ENCODE measurements at regions not wholly inside any gene's neighbourhood (a gene's known extent, or its start where the extent isn't known, plus 50 kb on each side); places are given as distances from the start of the nearest gene placed in this dataset.
"Not testable (repeated sequence)": the region's sequence is repeated elsewhere in the genome, so short reads cannot be mapped to it uniquely, and the experiment has no call there.

GRCh38 chr13:106088085-106088484, 447.4 kb downstream of the EFNB2 start:
- no peak for DNase-seq

DNA sequence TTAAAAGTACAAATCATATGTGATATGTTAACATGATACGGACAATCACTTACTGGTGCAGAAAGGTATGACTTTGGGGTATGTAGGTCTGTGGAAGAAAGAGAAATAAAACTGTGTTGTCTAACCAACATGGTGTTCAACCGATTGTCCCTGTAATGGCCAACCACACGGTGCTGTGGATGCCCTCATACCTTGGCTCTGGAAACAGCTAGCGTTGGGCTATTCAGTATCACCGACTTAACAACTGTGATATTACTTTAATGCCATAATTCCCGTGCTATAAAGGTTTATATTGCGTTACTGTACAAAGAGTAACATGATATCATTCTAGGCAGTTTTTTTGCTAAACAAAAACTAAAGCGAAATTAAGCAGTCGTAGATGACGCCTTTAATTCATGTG, 448.3 kb downstream of the EFNB2 start:
- DNase-seq: no peak

- DNase-seq: peak; percentile 63
Observed at GRCh38 chr13:106083620-106084350, 451.7 kb downstream of the EFNB2 start.

DNA sequence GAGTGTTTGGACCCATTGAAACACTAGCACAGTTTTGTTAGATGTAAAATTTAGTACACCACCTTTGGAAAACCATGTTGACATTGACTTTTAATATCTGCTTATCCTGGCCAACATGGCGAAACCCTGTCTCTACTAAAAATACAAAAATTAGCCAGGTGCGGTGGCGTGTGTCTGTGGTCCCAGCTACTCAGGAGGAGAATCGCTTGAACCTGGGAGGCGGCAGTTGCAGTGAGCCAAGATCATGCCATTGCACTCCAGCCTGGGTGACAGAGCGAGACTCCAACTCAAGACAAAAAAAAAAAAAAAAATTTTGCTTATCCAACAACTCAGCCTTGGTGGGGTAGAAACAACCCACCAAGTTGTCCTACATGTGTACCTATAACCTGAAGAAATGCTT, 454.2 kb downstream of the EFNB2 start:
- DNase-seq: not testable (repeated sequence)

DNA sequence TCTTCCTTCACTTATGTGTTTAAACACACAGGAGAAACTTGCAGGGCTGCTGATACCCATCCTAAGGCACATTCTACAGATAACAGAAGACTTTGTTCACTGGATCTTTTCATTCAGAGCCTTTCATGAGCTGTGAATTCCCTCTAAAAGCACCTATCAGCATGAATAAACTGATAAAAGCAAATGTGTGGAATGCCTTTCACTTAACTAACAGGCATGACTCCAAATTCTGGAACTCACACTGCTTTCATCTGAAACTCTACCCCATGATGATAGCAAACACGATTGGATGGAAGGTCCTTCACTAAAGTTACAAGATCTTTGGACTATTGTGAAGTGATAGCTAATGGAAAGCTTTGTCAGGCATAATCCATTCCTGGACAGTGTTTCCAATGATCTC, 457.3 kb downstream of the EFNB2 start:
- peak; percentile 8 for DNase-seq

GRCh38 chr13:106077017-106077416, 458.4 kb downstream of the EFNB2 start:
- no peak for DNase-seq

GRCh38 chr13:106072014-106072413, 463.4 kb downstream of the EFNB2 start:
- DNase-seq: no peak

- DNase-seq: peak; percentile 91
Observed at GRCh38 chr13:106063591-106064313, 471.7 kb downstream of the EFNB2 start.

DNA sequence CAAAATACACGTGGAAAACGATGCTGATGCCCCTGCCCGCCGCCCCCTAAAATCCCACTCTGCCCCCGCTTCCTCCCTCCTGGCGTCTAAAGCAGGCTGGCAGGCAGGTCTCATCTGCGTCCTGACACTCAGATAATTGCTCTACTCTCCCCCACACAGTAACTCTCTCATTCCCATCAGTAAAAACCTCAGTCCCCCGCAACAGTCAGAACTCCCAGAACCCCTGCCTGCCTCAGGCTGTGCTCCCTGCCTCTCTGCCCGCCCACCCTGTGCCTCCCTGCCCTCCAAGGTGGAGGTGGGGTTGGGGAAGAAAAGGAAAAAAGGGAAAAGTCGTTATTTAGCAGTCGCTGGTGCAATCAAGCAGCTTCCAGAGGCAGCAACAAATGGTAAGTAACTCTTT, 473.7 kb downstream of the EFNB2 start:
- no peak for DNase-seq

DNA sequence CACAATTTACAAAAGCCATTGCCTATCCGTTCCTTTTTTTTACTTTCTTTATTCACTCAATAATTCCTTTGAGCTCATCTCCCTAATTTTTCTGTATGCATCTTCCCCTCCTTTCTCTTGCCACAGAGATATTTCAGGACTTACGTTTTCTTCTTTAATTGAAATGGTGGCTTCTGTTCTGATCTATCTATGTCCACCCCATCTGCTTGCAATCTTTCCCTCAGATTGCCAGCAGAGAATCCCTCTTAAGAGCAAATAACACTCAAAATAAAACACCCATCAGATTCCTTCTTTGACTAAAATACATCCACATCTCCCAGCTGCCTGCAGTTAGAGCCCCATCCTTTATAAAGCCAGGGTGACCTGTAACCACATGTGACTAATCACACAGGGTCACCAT, 478.6 kb downstream of the EFNB2 start:
- no peak for DNase-seq

GRCh38 chr13:106052200-106052767, 483.2 kb downstream of the EFNB2 start:
- DNase-seq: no peak

DNA sequence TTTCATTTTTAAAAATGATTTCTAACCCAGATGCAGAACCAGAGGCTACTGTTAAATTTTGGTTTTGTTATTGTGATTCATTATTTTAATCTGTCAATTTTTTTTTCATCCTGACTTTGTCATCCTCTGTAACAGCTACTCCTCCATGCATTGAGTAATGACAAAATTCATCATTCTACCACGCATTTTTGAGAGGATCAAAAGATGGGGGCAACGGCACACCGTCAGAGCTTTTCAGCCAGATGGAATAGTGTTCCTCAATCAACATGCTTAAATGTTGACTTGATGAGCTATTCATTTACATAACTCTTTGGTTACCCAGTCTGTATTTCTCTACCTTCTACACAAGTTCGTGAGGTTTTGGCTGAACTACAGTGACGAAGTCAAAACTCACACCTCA, 486.3 kb downstream of the EFNB2 start:
- DNase-seq: no peak

DNA sequence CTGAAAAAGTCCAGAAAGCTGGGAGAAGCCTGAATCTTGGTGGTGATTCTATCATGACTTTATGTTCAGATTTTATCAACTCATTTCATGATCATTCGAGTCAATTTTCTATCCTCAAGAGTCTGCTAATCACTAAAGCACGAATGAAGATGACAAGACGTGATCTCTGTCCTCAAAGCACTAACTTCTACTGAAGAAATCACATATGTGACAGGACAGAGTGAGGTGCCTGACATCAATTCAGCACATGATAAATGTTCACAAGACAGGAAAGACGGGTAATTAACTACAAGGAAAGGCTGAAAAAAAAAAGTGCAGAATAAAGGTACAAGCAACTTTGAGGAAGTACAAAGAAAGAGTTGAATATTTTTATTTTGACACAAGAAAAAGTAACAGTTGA, 487.1 kb downstream of the EFNB2 start:
- DNase-seq: no peak

DNA sequence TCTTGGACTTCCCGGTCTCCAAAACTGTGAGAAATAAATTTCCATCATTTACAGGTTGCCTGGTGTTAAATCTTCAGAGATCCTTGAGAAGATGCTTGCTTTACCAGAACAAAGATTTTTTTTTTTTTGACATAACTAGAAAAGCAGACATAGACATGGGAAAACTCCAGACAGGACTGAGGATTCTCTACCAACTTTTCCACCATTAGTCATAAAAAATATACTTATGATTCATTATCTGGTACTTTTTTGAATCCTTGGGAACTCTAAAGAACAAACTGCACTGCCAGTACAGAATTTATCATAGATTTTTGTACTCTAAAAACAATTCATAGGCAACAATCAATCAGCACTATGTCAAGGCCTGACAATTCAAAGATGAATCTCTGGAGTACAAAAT, 487.6 kb downstream of the EFNB2 start:
- DNase-seq: no peak

DNA sequence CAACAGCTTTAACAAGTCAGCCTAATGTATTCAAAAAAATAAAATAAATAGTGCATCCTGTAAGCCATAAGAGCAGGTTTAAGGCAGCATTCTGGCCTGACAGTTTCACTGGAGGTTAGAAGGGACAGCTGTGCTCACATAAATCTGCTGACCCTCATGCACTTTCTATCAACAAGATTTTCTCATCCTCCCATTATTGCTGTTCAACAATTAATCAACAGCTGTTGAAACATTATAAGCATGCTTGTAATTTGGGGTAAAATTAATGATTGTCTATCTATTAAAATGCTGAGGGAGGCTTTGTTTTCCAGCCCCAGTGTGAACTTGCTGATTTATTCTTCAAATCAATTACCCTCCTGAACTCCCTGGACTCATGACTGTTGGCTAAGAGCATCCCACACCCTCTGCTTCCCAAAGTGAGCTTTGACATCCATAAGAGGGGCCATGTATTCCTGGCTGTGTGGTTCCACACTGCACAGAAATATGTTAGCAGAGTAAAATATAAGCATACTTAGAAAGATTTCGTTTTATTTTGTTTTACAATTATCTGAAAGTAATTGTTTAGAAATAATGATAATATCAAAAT, 492.4 kb downstream of the EFNB2 start:
- no peak for DNase-seq

- DNase-seq: no peak
Observed at GRCh38 chr13:106041445-106041844, 494.0 kb downstream of the EFNB2 start.

DNA sequence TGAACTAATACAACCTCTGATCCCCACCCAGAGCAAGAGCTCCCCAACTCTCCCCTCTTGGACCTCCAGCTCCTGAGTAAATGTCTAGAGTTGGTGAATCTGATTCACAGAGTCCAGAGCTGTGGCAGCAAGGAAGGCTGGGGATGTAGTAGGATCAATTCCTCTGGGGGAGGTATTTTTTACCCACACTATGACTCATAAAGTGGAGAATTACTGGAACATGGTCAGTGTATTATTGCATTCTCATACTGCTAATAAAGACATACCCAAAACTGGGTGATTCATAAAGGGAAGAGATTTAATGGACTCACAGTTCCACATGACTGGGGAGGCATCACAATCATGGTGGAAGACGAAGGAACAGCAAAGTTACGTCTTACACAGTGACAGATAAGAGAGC, 496.7 kb downstream of the EFNB2 start:
- DNase-seq: peak; percentile 82

- no peak for DNase-seq
Observed at GRCh38 chr13:106036870-106037269, 498.6 kb downstream of the EFNB2 start.

- no peak for DNase-seq
Observed at GRCh38 chr13:106034201-106034600, 501.3 kb downstream of the EFNB2 start.

GRCh38 chr13:106033659-106034058, 501.8 kb downstream of the EFNB2 start:
- no peak for DNase-seq

- no peak for DNase-seq
Observed at GRCh38 chr13:106032441-106032840, 503.0 kb downstream of the EFNB2 start.

- DNase-seq: no peak
Observed at GRCh38 chr13:106029676-106030290, 505.7 kb downstream of the EFNB2 start.

DNA sequence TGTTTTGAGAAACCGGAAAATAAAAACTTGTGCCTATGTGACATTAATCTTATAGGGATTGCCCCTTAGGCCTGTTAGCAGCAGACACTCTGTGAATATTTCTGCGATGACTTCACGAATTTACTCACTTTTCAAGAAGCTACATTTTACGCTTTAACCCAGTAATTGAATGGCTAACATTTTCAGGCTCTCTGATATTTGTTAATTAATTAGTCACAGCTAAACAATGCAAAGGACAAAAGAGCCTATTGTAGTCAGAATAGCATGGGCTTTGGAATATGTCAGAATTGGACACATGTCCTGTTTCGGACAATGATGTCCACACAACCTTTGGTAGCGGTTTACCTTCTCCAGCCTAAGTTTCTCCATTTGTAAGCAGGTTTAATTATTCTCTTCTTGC, 506.6 kb downstream of the EFNB2 start:
- DNase-seq: peak; percentile 64

All from EL (cell line).